OCI-LY3 (cell line): ENCODE measurements at regions not wholly inside any gene's neighbourhood (a gene's known extent, or its start where the extent isn't known, plus 50 kb on each side); places are given as distances from the start of the nearest gene placed in this dataset.

Experiments
- H2AFZ ChIP-seq: fragments of 200-600, 300-600 bp; shearing (Covaris generic); 2 replicates; pipeline ENCODE4 v1.6.0; 2014; ENCODE audit warnings: antibody characterized with exemption, low read depth, low read length
- H3K27ac ChIP-seq: fragments of 200-600, 300-600 bp; sonication (generic); 2 replicates; pipeline ENCODE4 v1.5.1; 2014; ENCODE audit warnings: mild to moderate bottlenecking, low read length, moderate library complexity, mixed read lengths
- H3K27me3 ChIP-seq: fragments of 200-600, 300-600 bp; sonication (generic); 2 replicates; pipeline ENCODE4 v1.6.1; 2014; ENCODE audit warnings: low read depth, low read length, mixed read lengths
- H3K36me3 ChIP-seq: fragments of 200-600, 300-600 bp; sonication (generic); replicated peaks from 2 replicates; pipeline ENCODE3; 2014; ENCODE audit warnings: low read depth, low read length, mixed read lengths
- H3K4me1 ChIP-seq: fragments of 300-600, 200-600 bp; sonication (generic); 2 replicates; pipeline ENCODE4 v1.6.1; 2014; ENCODE audit warnings: low read length, mixed read lengths
- H3K4me2 ChIP-seq: fragments of 200-600, 300-600 bp; sonication (generic); 2 replicates; pipeline ENCODE4 v1.6.1; 2014; ENCODE audit warnings: low read length, mixed read lengths
- H3K4me3 ChIP-seq: fragments of 300-600, 200-600 bp; sonication (generic); 2 replicates; pipeline ENCODE4 v1.5.1; 2014; ENCODE audit warnings: antibody characterized with exemption, mild to moderate bottlenecking, low read length, moderate library complexity
- H3K79me2 ChIP-seq: fragments of 300-600, 200-600 bp; shearing (Covaris generic); 2 replicates; pipeline ENCODE4 v1.6.1; 2014; ENCODE audit warnings: mild to moderate bottlenecking, low read length, mixed read lengths
- H3K9ac ChIP-seq: fragments of 300-600, 200-600 bp; shearing (Covaris generic); 2 replicates; pipeline ENCODE4 v1.6.0; 2014; ENCODE audit warnings: mild to moderate bottlenecking, low read length, moderate library complexity
- H3K9me3 ChIP-seq: fragments of 200-600, 300-600 bp; shearing (Covaris generic); 2 replicates; pipeline ENCODE4 v1.6.1; 2014; ENCODE audit warnings: low read length, mixed read lengths; ENCODE audit not compliant: insufficient read depth
- H4K20me1 ChIP-seq: fragments of 200-600, 300-600 bp; sonication (generic); 2 replicates; pipeline ENCODE4 v1.6.1; 2016; ENCODE audit warnings: low read length, mixed read lengths; ENCODE audit not compliant: insufficient read depth
- CTCF ChIP-seq: fragments of 200-600, 300-600 bp; sonication (generic); IDR thresholded peaks from 2 replicates; pipeline ENCODE4 v1.5.1; 2014; ENCODE audit warnings: antibody characterized with exemption, low read length, low read depth
- EZH2phosphoT487 ChIP-seq: fragments of 200-600 bp; shearing (Covaris generic); IDR thresholded peaks from 2 replicates; pipeline ENCODE4 v1.6.1; 2018; ENCODE audit warnings: antibody characterized with exemption, mixed run types, low read depth

GRCh38 chr18:22639561-22639960, 221.8 kb upstream of the CTAGE1 start:
- Histone ChIP-seq H2AFZ (no peak overlapping the region), H3K4me3 (no peak overlapping the region), H3K27me3 (no peaks in the 10 kb centered on the region), H3K27ac (no peak overlapping the region), H3K36me3 (no peaks in the 10 kb centered on the region), H4K20me1 (no peaks in the 10 kb centered on the region), H3K9ac (no peak overlapping the region), H3K4me1 (no peaks in the 10 kb centered on the region), H3K9me3 (no peaks in the 10 kb centered on the region), H3K4me2 (no peak overlapping the region), H3K79me2 (no peaks in the 10 kb centered on the region)
- TF ChIP-seq EZH2phosphoT487 (no peak), CTCF (no peak)

DNA sequence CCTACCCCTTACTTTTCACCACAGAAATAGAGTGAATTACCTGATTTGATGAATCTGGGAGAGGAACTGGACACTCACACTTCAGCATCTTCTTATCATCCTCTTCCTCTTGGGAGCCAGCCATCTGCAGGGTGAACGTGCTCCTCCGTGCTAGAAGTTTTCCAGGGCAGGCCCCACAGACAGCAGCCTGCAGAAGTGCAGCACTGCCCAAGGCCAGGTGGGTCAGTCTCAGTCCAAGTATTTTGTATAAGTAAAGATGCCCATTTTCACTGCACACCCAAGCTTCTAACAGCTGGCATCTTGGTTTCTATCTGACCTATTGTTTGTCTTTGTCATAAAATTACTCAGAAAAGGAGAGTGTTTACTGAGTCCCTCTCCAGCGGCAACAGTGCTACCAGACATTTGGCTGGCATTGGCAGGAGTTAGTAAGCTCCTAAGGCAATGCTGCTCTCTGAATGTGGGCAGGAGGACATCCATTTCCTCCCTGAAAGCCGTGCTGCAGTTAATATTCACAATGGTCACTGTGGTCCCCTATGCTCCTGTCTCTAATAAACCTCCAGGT, 222.6 kb upstream of the CTAGE1 start:
- TF ChIP-seq EZH2phosphoT487: no peak
- no peak for TF ChIP-seq CTCF
- no peak overlapping the region for H3K27ac ChIP-seq
- H2AFZ ChIP-seq: no peak overlapping the region

GRCh38 chr18:22641958-22642357, 224.2 kb upstream of the CTAGE1 start:
- no peak overlapping the region for H3K27ac ChIP-seq
- H3K79me2 ChIP-seq: no peaks in the 10 kb centered on the region
- H3K36me3 ChIP-seq: no peaks in the 10 kb centered on the region
- H3K9me3 ChIP-seq: no peaks in the 10 kb centered on the region
- no peaks in the 10 kb centered on the region for H4K20me1 ChIP-seq
- TF ChIP-seq EZH2phosphoT487: no peak
- no peak for TF ChIP-seq CTCF
- no peak overlapping the region for H3K4me2 ChIP-seq
- H3K9ac ChIP-seq: no peak overlapping the region
- no peaks in the 10 kb centered on the region for H3K27me3 ChIP-seq
- H3K4me3 ChIP-seq: no peak overlapping the region
- no peaks in the 10 kb centered on the region for H3K4me1 ChIP-seq
- no peak overlapping the region for H2AFZ ChIP-seq

More for the DNA sequence above, 222.6 kb upstream of the CTAGE1 start:
- Histone ChIP-seq H3K9ac (no peak overlapping the region), H3K79me2 (no peaks in the 10 kb centered on the region), H3K4me1 (no peaks in the 10 kb centered on the region), H3K36me3 (no peaks in the 10 kb centered on the region), H3K4me3 (no peak overlapping the region), H4K20me1 (no peaks in the 10 kb centered on the region), H3K9me3 (no peaks in the 10 kb centered on the region), H3K4me2 (no peak overlapping the region), H3K27me3 (no peaks in the 10 kb centered on the region)

GRCh38 chr18:22643731-22644130, 226.0 kb upstream of the CTAGE1 start:
- Histone ChIP-seq H3K9me3 (no peaks in the 10 kb centered on the region), H3K27me3 (no peaks in the 10 kb centered on the region), H3K4me2 (no peak overlapping the region), H3K36me3 (no peaks in the 10 kb centered on the region), H3K27ac (no peak overlapping the region), H2AFZ (no peak overlapping the region), H3K9ac (no peak overlapping the region), H4K20me1 (no peaks in the 10 kb centered on the region), H3K4me1 (no peaks in the 10 kb centered on the region), H3K4me3 (no peak overlapping the region), H3K79me2 (no peaks in the 10 kb centered on the region)
- TF ChIP-seq EZH2phosphoT487: no peak
- no peak for TF ChIP-seq CTCF
